Neuronal stem cell (in vitro differentiated cells): ENCODE measurements at regions not wholly inside any gene's neighbourhood (a gene's known extent, or its start where the extent isn't known, plus 50 kb on each side); places are given as distances from the start of the nearest gene placed in this dataset.
A peak's percentile ranks its signal among the peaks of the same experiment; 100 is the strongest.

Source experiments
- DNase-seq: peaks from one replicate; pipeline ENCODE4 v3.0.0-alpha.2; 2013; ENCODE audit warnings: low spot score
- H2AFZ ChIP-seq: one replicate; pipeline ENCODE4 v1.6.1; 2013; ENCODE audit warnings: mild to moderate bottlenecking, low read length, inconsistent platforms
- H2AK5ac ChIP-seq: 2 replicates; pipeline ENCODE4 v1.6.1; 2013; ENCODE audit warnings: low read depth, mild to moderate bottlenecking, inconsistent platforms, low read length, moderate library complexity, mixed read lengths
- H2BK120ac ChIP-seq: 2 replicates; pipeline ENCODE4 v1.6.1; 2013; ENCODE audit warnings: low read depth, mild to moderate bottlenecking, inconsistent platforms, low read length, moderate library complexity, mixed read lengths
- H2BK12ac ChIP-seq: one replicate; pipeline ENCODE4 v1.6.1; 2013; ENCODE audit warnings: low read length, inconsistent platforms
- H2BK15ac ChIP-seq: 2 replicates; pipeline ENCODE4 v1.6.1; 2013; ENCODE audit warnings: mild to moderate bottlenecking, low read length, inconsistent platforms, mixed read lengths
- H2BK5ac ChIP-seq: one replicate; pipeline ENCODE4 v1.6.1; 2013; ENCODE audit warnings: inconsistent platforms, mild to moderate bottlenecking, low read length, moderate library complexity
- H3K14ac ChIP-seq: one replicate; pipeline ENCODE4 v1.6.1; 2013; ENCODE audit warnings: low read length, inconsistent platforms
- H3K18ac ChIP-seq: 2 replicates; pipeline ENCODE4 v1.6.1; 2013; ENCODE audit warnings: low read length, inconsistent platforms
- H3K23ac ChIP-seq: 2 replicates; pipeline ENCODE4 v1.6.1; 2013; ENCODE audit warnings: low read depth, mild to moderate bottlenecking, mixed read lengths, low read length, inconsistent platforms; ENCODE audit not compliant: poor library complexity
- H3K27ac ChIP-seq: replicated peaks from 3 replicates; pipeline ENCODE4 v1.5.1; 2013; ENCODE audit warnings: low read length, inconsistent platforms
- H3K27me3 ChIP-seq, 3 experiments: 2 replicates each; pipeline ENCODE4 v1.6.1; 2013; ENCODE audit warnings: low read length in 3 of 3, mild to moderate bottlenecking in 2 of 3, inconsistent platforms in 1 of 3, low read depth in 1 of 3, mixed read lengths in 1 of 3, moderate library complexity in 1 of 3; ENCODE audit not compliant: control insufficient read depth in 3 of 3, insufficient read depth in 3 of 3
- H3K36me3 ChIP-seq, 2 donors: replicated peaks in 1 of 2; 2 replicates each; pipeline ENCODE4 v1.6.1; 2013; ENCODE audit warnings: low read length in 2 of 2; ENCODE audit not compliant: control insufficient read depth in 2 of 2, insufficient read depth in 2 of 2
- H3K4ac ChIP-seq: 2 replicates; pipeline ENCODE4 v1.6.1; 2013; ENCODE audit warnings: inconsistent platforms, mild to moderate bottlenecking, low read length, moderate library complexity
- H3K4me1 ChIP-seq, 2 donors: 1 replicate in 1 of 2; 2 replicates in 1 of 2; pipeline ENCODE4 v1.6.1; 2013; ENCODE audit warnings: low read length in 2 of 2, low read depth in 1 of 2; ENCODE audit not compliant: control insufficient read depth in 2 of 2, insufficient read depth in 1 of 2
- H3K4me2 ChIP-seq: one replicate; pipeline ENCODE4 v1.6.1; 2013; ENCODE audit warnings: mild to moderate bottlenecking, low read length, inconsistent platforms; ENCODE audit not compliant: insufficient read depth, poor library complexity, severe bottlenecking
- H3K4me3 ChIP-seq, 2 donors: 2 replicates each; pipeline ENCODE4 v1.5.1; 2013; ENCODE audit warnings: low read length in 2 of 2, mild to moderate bottlenecking in 2 of 2, inconsistent platforms in 1 of 2, moderate library complexity in 1 of 2
- H3K79me1 ChIP-seq: one replicate; pipeline ENCODE4 v1.6.1; 2013; ENCODE audit warnings: low read depth, mild to moderate bottlenecking, inconsistent platforms, low read length, moderate library complexity
- H3K9ac ChIP-seq: one replicate; pipeline ENCODE4 v1.6.1; 2013; ENCODE audit warnings: mild to moderate bottlenecking, low read depth, low read length, inconsistent platforms; ENCODE audit not compliant: poor library complexity
- H3K9me3 ChIP-seq, 2 donors: replicated peaks in 1 of 2; 2 replicates each; pipeline versions ENCODE3 to v1.6.1; 2013; ENCODE audit warnings: low read length in 2 of 2, mild to moderate bottlenecking in 2 of 2, inconsistent platforms in 1 of 2, low read depth in 1 of 2, mixed read lengths in 1 of 2, moderate library complexity in 1 of 2; ENCODE audit not compliant: control insufficient read depth in 2 of 2, insufficient read depth in 1 of 2
- H4K8ac ChIP-seq: one replicate; pipeline ENCODE4 v1.6.1; 2013; ENCODE audit warnings: low read depth, mild to moderate bottlenecking, inconsistent platforms, low read length, moderate library complexity
- H4K91ac ChIP-seq: one replicate; pipeline ENCODE4 v1.6.1; 2013; ENCODE audit warnings: low read length, low read depth, mild to moderate bottlenecking, inconsistent platforms; ENCODE audit not compliant: poor library complexity
- WGBS, 2 donors: extraction: QIAGEN DNeasy Blood & Tissue Kit; methylation state at CpG; one replicate each; pipeline ENCODE4 v1.1.7; 2013; ENCODE audit warnings: missing lambda C conversion rate in 2 of 2, mixed read lengths in 1 of 2; ENCODE audit not compliant: insufficient read length in 2 of 2, insufficient replicate concordance in 1 of 2; ENCODE audit errors: extremely low coverage in 2 of 2; 5-methylcytosine and 5-hydroxymethylcytosine counted together

GRCh38 chr6:166008441-166009369, 158.9 kb downstream of the TBXT start:
- H2BK12ac ChIP-seq: no peak overlapping the region
- no peak overlapping the region for H3K4ac ChIP-seq
- peak overlapping the region; percentile 88 for H3K4me2 ChIP-seq
- H3K79me1 ChIP-seq: no peaks in the 10 kb centered on the region
- no peak for DNase-seq
- H4K8ac ChIP-seq: no peak overlapping the region
- H3K9ac ChIP-seq: peak overlapping the region; percentile 74
- no peak overlapping the region for H2AK5ac ChIP-seq
- H3K18ac ChIP-seq: peak overlapping the region; percentile 69
- H3K27ac ChIP-seq: no peak overlapping the region
- H3K27me3 ChIP-seq: peaks cover 6 to 52% (median 31%) of the 10 kb centered on the region in 3 experiments
- no peak overlapping the region for H2BK5ac ChIP-seq
- peak overlapping the region; percentile 76 for H2AFZ ChIP-seq
- H3K9me3 ChIP-seq: no peaks in the 10 kb centered on the region
- no peak overlapping the region for H2BK120ac ChIP-seq
- no peak overlapping the region for H4K91ac ChIP-seq
- peak overlapping the region; percentile 5 for H3K14ac ChIP-seq
- H2BK15ac ChIP-seq: no peak overlapping the region
- no peaks in the 10 kb centered on the region for H3K36me3 ChIP-seq
- no peak overlapping the region for H3K23ac ChIP-seq
- peaks cover 15 to 16% of the 10 kb centered on the region in 2 donors for H3K4me1 ChIP-seq
- WGBS, 2 donors: no CpG with 5 or more reads among the region's 68 CpGs
- peak overlapping the region; percentile 27 to 78 for H3K4me3 ChIP-seq

- Histone ChIP-seq H3K4me1 (peaks cover 16 to 20% of the 10 kb centered on the region in 2 donors), H3K23ac (no peak overlapping the region), H3K9me3 (no peaks in the 10 kb centered on the region), H4K8ac (no peak overlapping the region), H3K9ac (no peak overlapping the region), H2BK15ac (no peak overlapping the region), H2AK5ac (no peak overlapping the region), H2AFZ (no peak overlapping the region), H3K27ac (no peak overlapping the region), H4K91ac (no peak overlapping the region), H3K36me3 (no peaks in the 10 kb centered on the region), H3K4ac (no peak overlapping the region), H3K4me2 (no peak overlapping the region), H3K79me1 (no peaks in the 10 kb centered on the region), H3K4me3 (no peak overlapping the region), H2BK12ac (no peak overlapping the region), H3K18ac (no peak overlapping the region), H3K14ac (no peak overlapping the region), H3K27me3 (peaks cover 6 to 51% (median 31%) of the 10 kb centered on the region in 3 experiments), H2BK120ac (no peak overlapping the region), H2BK5ac (no peak overlapping the region)
- DNase-seq: no peak
- no CpG with 5 or more reads among the region's 18 CpGs for WGBS, 2 donors
These were observed 160.0 kb downstream of the TBXT start for GRCh38 chr6:166007349-166008263.

- Histone ChIP-seq H2AK5ac (no peak overlapping the region), H4K8ac (no peak overlapping the region), H3K4me2 (peak overlapping the region; percentile 67), H3K14ac (no peak overlapping the region), H2BK15ac (no peak overlapping the region), H3K27me3 (peaks cover 6 to 50% (median 31%) of the 10 kb centered on the region in 3 experiments), H2AFZ (peak overlapping the region; percentile 96), H2BK120ac (no peak overlapping the region), H3K9ac (no peak overlapping the region), H3K79me1 (no peaks in the 10 kb centered on the region), H3K9me3 (no peaks in the 10 kb centered on the region), H2BK5ac (no peak overlapping the region), H3K4ac (no peak overlapping the region), H2BK12ac (no peak overlapping the region), H3K4me3 (peak overlapping the region in 1 of 2 donors; percentile 44), H3K18ac (no peak overlapping the region), H4K91ac (no peak overlapping the region), H3K23ac (no peak overlapping the region), H3K27ac (no peak overlapping the region), H3K4me1 (peaks cover 16 to 20% of the 10 kb centered on the region in 2 donors), H3K36me3 (no peaks in the 10 kb centered on the region)
- no CpG with 5 or more reads among the region's 6 CpGs for WGBS, 2 donors
- DNase-seq: no peak
These were observed 160.8 kb downstream of the TBXT start for GRCh38 chr6:166006900-166007301.
